GM23338 (cell line): ENCODE measurements at regions not wholly inside any gene's neighbourhood (a gene's known extent, or its start where the extent isn't known, plus 50 kb on each side); places are given as distances from the start of the nearest gene placed in this dataset.

Experiments
- ATAC-seq: fragments of 200-7000 bp; cut with Tn5 transposase; 3 replicates; pipeline ENCODE4 v1.9.1; 2020
- DNase-seq: peaks from one replicate; pipeline ENCODE4 v3.0.0-alpha.2; 2015; ENCODE audit warnings: low spot score
- H2AFZ ChIP-seq: fragments of 200-600 bp; sonication (generic); 2 replicates; pipeline ENCODE4 v1.8.0; 2016; ENCODE audit warnings: antibody characterized with exemption, mild to moderate bottlenecking, moderate library complexity
- H3F3A ChIP-seq: fragments of 200-600 bp; sonication (generic); replicated peaks from 2 replicates; pipeline ENCODE4 v1.8.0; 2017; ENCODE audit warnings: antibody characterized with exemption, mixed run types, low read depth
- H3K27ac ChIP-seq: fragments of 200-600 bp; sonication (generic); 2 replicates; pipeline ENCODE4 v1.6.1; 2016; ENCODE audit warnings: low read depth
- H3K27me3 ChIP-seq: fragments of 200-600 bp; sonication (generic); 2 replicates; pipeline ENCODE4 v1.8.0; 2016; ENCODE audit warnings: mild to moderate bottlenecking, mixed run types, moderate library complexity; ENCODE audit not compliant: insufficient read depth
- H3K36me3 ChIP-seq: fragments of 200-600 bp; sonication (generic); 2 replicates; pipeline ENCODE4 v1.8.0; 2016; ENCODE audit warnings: mild to moderate bottlenecking; ENCODE audit not compliant: insufficient read depth
- H3K4me1 ChIP-seq: fragments of 200-600 bp; sonication (generic); 2 replicates; pipeline ENCODE4 v1.8.0; 2016; ENCODE audit warnings: mild to moderate bottlenecking, moderate library complexity; ENCODE audit not compliant: insufficient read depth
- H3K4me2 ChIP-seq: fragments of 200-600 bp; sonication (generic); 2 replicates; pipeline ENCODE4 v1.7.1; 2017; ENCODE audit warnings: mixed run types
- H3K4me3 ChIP-seq: fragments of 200-600 bp; sonication (generic); 2 replicates; pipeline ENCODE4 v1.6.1; 2016; ENCODE audit warnings: mixed run types
- H3K79me2 ChIP-seq: fragments of 200-600 bp; sonication (generic); replicated peaks from 2 replicates; pipeline ENCODE4 v1.8.0; 2017; ENCODE audit warnings: mild to moderate bottlenecking; ENCODE audit not compliant: insufficient read depth
- H3K9me2 ChIP-seq: fragments of 200-600 bp; sonication (generic); 2 replicates; pipeline ENCODE4 v1.8.0; 2017; ENCODE audit not compliant: insufficient read depth
- H4K20me1 ChIP-seq: fragments of 200-600 bp; sonication (generic); replicated peaks from 2 replicates; pipeline ENCODE4 v1.8.0; 2017; ENCODE audit warnings: mild to moderate bottlenecking; ENCODE audit not compliant: insufficient read depth
- H3K27ac Mint-ChIP-seq: 2 replicates; pipeline ENCODE4 v1.8.0; 2020; ENCODE audit warnings: inconsistent platforms, mild to moderate bottlenecking, moderate library complexity, mixed read lengths
- H3K27me3 Mint-ChIP-seq: 3 replicates; pipeline ENCODE4 v1.8.0; 2022; ENCODE audit warnings: low read depth, mild to moderate bottlenecking, moderate library complexity, mixed read lengths, inconsistent platforms; ENCODE audit not compliant: insufficient read depth, poor library complexity
- H3K36me3 Mint-ChIP-seq: 3 replicates; pipeline ENCODE4 v1.8.0; 2021; ENCODE audit warnings: low read depth, mild to moderate bottlenecking, inconsistent platforms, moderate library complexity, mixed read lengths
- H3K4me1 Mint-ChIP-seq: 3 replicates; pipeline ENCODE4 v1.8.0; 2020; ENCODE audit warnings: mild to moderate bottlenecking, inconsistent platforms, mixed read lengths
- H3K4me3 Mint-ChIP-seq: 3 replicates; pipeline ENCODE4 v1.8.0; 2021; ENCODE audit warnings: moderate library complexity, mild to moderate bottlenecking, inconsistent platforms, mixed read lengths
- H3K9me3 Mint-ChIP-seq: 3 replicates; pipeline ENCODE4 v1.8.0; 2020; ENCODE audit warnings: moderate library complexity, mild to moderate bottlenecking, inconsistent platforms, mixed read lengths
- CREB1 ChIP-seq: fragments of 250-450 bp; sonication (Bioruptor Pico); IDR thresholded peaks from 2 replicates; pipeline ENCODE4 v1.5.0; 2020; ENCODE audit warnings: low read depth, mild to moderate bottlenecking, moderate library complexity
- EZH2 ChIP-seq: fragments of 200-600 bp; sonication (generic); IDR thresholded peaks from one replicate; pipeline ENCODE4 v1.8.0; 2017; ENCODE audit warnings: antibody characterized with exemption, mild to moderate bottlenecking, low read depth; ENCODE audit not compliant: unreplicated experiment
- EZH2phosphoT487 ChIP-seq: fragments of 200-600 bp; sonication (generic); IDR thresholded peaks from one replicate; pipeline ENCODE4 v1.8.1; 2018; ENCODE audit warnings: antibody characterized with exemption; ENCODE audit not compliant: unreplicated experiment
- JUNB ChIP-seq: IDR thresholded peaks from one replicate; pipeline ENCODE4 v1.6.1; 2016; ENCODE audit warnings: antibody characterized with exemption; ENCODE audit not compliant: unreplicated experiment
- NANOG ChIP-seq: IDR thresholded peaks from 2 replicates; pipeline ENCODE4 v1.6.1; 2016; ENCODE audit warnings: antibody characterized with exemption, borderline replicate concordance
- POLR2AphosphoS5 ChIP-seq: IDR thresholded peaks from 2 replicates; pipeline ENCODE4 v1.6.1; 2016; ENCODE audit warnings: antibody characterized with exemption, low read depth
- STAT1 ChIP-seq: IDR thresholded peaks from one replicate; pipeline ENCODE4 v1.6.1; 2016; ENCODE audit warnings: antibody characterized with exemption; ENCODE audit not compliant: unreplicated experiment
- ZNF114 ChIP-seq: fragments of 250-450 bp; sonication (Bioruptor Pico); IDR thresholded peaks from 2 replicates; pipeline ENCODE4 v1.5.0; 2020; ENCODE audit warnings: mild to moderate bottlenecking, moderate library complexity
- ZNF331 ChIP-seq: fragments of 250-450 bp; sonication (Bioruptor Pico); IDR thresholded peaks from 2 replicates; pipeline ENCODE4 v1.5.0; 2020; ENCODE audit warnings: low read depth, mild to moderate bottlenecking, moderate library complexity
- TF ChIP-seq, protein P1 (sequence below), 2 experiments: fragments of 200-600 bp in 1 of 2; sonication (generic) in 1 of 2; conservative IDR thresholded peaks; 2 replicates each; pipeline versions ENCODE4 v1.5.1 to v1.6.1; 2016 to 2017; ENCODE audit warnings: antibody characterized with exemption in 2 of 2, low read depth in 2 of 2, mild to moderate bottlenecking in 2 of 2, moderate library complexity in 1 of 2
- TF ChIP-seq, protein P2 (sequence below): fragments of 250-450 bp; sonication (Bioruptor Pico); IDR thresholded peaks from 2 replicates; pipeline ENCODE4 v1.5.0; 2020; ENCODE audit warnings: mild to moderate bottlenecking, moderate library complexity
- TF ChIP-seq, protein P3 (sequence below): IDR thresholded peaks from one replicate; pipeline ENCODE4 v1.6.1; 2018; ENCODE audit warnings: antibody characterized with exemption; ENCODE audit not compliant: unreplicated experiment
- TF ChIP-seq, protein P4 (sequence below): IDR thresholded peaks from 2 replicates; pipeline ENCODE4 v1.6.1; 2016; ENCODE audit warnings: antibody characterized with exemption

GRCh38 chr1:19577561-19577960 is 66.5 kb upstream of the NBL1 start:
- H3K4me3 Mint-ChIP-seq = no peak overlapping the region
- Histone ChIP-seq H3K4me1 (no peaks in the 10 kb centered on the region), H3K4me3 (no peak overlapping the region), H2AFZ (no peak overlapping the region), H4K20me1 (no peaks in the 10 kb centered on the region), H3K36me3 (no peaks in the 10 kb centered on the region), H3K4me2 (no peak overlapping the region), H3K27ac (no peak overlapping the region), H3K9me2 (no peaks in the 10 kb centered on the region), H3K79me2 (no peaks in the 10 kb centered on the region), H3F3A (no peaks in the 10 kb centered on the region), H3K27me3 (no peaks in the 10 kb centered on the region)
- ATAC-seq = no peak
- no peak overlapping the region for H3K27ac Mint-ChIP-seq
- no peaks in the 10 kb centered on the region; the same call in 2 of the 3 replicates for H3K4me1 Mint-ChIP-seq
- no peak for DNase-seq
- TF ChIP-seq JUNB = no peak
- TF ChIP-seq ZNF331 (CRISPR knock-in tag) = no peak
- TF ChIP-seq EZH2phosphoT487 = no peak
- TF ChIP-seq, protein P1, sequence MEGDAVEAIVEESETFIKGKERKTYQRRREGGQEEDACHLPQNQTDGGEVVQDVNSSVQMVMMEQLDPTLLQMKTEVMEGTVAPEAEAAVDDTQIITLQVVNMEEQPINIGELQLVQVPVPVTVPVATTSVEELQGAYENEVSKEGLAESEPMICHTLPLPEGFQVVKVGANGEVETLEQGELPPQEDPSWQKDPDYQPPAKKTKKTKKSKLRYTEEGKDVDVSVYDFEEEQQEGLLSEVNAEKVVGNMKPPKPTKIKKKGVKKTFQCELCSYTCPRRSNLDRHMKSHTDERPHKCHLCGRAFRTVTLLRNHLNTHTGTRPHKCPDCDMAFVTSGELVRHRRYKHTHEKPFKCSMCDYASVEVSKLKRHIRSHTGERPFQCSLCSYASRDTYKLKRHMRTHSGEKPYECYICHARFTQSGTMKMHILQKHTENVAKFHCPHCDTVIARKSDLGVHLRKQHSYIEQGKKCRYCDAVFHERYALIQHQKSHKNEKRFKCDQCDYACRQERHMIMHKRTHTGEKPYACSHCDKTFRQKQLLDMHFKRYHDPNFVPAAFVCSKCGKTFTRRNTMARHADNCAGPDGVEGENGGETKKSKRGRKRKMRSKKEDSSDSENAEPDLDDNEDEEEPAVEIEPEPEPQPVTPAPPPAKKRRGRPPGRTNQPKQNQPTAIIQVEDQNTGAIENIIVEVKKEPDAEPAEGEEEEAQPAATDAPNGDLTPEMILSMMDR (conservative IDR thresholded peaks at IDR 0.05; ENCODE audit: low read depth in 2 of 2) = no peak
- TF ChIP-seq STAT1 = no peak
- TF ChIP-seq, protein P2, sequence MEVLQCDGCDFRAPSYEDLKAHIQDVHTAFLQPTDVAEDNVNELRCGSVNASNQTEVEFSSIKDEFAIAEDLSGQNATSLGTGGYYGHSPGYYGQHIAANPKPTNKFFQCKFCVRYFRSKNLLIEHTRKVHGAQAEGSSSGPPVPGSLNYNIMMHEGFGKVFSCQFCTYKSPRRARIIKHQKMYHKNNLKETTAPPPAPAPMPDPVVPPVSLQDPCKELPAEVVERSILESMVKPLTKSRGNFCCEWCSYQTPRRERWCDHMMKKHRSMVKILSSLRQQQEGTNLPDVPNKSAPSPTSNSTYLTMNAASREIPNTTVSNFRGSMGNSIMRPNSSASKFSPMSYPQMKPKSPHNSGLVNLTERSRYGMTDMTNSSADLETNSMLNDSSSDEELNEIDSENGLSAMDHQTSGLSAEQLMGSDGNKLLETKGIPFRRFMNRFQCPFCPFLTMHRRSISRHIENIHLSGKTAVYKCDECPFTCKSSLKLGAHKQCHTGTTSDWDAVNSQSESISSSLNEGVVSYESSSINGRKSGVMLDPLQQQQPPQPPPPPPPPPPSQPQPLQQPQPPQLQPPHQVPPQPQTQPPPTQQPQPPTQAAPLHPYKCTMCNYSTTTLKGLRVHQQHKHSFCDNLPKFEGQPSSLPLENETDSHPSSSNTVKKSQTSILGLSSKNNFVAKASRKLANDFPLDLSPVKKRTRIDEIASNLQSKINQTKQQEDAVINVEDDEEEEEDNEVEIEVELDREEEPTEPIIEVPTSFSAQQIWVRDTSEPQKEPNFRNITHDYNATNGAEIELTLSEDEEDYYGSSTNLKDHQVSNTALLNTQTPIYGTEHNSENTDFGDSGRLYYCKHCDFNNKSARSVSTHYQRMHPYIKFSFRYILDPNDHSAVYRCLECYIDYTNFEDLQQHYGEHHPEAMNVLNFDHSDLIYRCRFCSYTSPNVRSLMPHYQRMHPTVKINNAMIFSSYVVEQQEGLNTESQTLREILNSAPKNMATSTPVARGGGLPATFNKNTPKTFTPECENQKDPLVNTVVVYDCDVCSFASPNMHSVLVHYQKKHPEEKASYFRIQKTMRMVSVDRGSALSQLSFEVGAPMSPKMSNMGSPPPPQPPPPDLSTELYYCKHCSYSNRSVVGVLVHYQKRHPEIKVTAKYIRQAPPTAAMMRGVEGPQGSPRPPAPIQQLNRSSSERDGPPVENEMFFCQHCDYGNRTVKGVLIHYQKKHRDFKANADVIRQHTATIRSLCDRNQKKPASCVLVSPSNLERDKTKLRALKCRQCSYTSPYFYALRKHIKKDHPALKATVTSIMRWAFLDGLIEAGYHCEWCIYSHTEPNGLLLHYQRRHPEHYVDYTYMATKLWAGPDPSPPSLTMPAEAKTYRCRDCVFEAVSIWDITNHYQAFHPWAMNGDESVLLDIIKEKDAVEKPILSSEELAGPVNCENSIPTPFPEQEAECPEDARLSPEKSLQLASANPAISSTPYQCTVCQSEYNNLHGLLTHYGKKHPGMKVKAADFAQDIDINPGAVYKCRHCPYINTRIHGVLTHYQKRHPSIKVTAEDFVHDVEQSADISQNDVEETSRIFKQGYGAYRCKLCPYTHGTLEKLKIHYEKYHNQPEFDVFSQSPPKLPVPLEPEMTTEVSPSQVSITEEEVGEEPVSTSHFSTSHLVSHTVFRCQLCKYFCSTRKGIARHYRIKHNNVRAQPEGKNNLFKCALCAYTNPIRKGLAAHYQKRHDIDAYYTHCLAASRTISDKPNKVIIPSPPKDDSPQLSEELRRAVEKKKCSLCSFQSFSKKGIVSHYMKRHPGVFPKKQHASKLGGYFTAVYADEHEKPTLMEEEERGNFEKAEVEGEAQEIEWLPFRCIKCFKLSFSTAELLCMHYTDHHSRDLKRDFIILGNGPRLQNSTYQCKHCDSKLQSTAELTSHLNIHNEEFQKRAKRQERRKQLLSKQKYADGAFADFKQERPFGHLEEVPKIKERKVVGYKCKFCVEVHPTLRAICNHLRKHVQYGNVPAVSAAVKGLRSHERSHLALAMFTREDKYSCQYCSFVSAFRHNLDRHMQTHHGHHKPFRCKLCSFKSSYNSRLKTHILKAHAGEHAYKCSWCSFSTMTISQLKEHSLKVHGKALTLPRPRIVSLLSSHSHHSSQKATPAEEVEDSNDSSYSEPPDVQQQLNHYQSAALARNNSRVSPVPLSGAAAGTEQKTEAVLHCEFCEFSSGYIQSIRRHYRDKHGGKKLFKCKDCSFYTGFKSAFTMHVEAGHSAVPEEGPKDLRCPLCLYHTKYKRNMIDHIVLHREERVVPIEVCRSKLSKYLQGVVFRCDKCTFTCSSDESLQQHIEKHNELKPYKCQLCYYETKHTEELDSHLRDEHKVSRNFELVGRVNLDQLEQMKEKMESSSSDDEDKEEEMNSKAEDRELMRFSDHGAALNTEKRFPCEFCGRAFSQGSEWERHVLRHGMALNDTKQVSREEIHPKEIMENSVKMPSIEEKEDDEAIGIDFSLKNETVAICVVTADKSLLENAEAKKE (CRISPR knock-in tag) = no peak
- TF ChIP-seq, protein P3, sequence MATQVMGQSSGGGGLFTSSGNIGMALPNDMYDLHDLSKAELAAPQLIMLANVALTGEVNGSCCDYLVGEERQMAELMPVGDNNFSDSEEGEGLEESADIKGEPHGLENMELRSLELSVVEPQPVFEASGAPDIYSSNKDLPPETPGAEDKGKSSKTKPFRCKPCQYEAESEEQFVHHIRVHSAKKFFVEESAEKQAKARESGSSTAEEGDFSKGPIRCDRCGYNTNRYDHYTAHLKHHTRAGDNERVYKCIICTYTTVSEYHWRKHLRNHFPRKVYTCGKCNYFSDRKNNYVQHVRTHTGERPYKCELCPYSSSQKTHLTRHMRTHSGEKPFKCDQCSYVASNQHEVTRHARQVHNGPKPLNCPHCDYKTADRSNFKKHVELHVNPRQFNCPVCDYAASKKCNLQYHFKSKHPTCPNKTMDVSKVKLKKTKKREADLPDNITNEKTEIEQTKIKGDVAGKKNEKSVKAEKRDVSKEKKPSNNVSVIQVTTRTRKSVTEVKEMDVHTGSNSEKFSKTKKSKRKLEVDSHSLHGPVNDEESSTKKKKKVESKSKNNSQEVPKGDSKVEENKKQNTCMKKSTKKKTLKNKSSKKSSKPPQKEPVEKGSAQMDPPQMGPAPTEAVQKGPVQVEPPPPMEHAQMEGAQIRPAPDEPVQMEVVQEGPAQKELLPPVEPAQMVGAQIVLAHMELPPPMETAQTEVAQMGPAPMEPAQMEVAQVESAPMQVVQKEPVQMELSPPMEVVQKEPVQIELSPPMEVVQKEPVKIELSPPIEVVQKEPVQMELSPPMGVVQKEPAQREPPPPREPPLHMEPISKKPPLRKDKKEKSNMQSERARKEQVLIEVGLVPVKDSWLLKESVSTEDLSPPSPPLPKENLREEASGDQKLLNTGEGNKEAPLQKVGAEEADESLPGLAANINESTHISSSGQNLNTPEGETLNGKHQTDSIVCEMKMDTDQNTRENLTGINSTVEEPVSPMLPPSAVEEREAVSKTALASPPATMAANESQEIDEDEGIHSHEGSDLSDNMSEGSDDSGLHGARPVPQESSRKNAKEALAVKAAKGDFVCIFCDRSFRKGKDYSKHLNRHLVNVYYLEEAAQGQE = no peak
- no peak for TF ChIP-seq POLR2AphosphoS5
- TF ChIP-seq NANOG = no peak
- TF ChIP-seq, protein P4, sequence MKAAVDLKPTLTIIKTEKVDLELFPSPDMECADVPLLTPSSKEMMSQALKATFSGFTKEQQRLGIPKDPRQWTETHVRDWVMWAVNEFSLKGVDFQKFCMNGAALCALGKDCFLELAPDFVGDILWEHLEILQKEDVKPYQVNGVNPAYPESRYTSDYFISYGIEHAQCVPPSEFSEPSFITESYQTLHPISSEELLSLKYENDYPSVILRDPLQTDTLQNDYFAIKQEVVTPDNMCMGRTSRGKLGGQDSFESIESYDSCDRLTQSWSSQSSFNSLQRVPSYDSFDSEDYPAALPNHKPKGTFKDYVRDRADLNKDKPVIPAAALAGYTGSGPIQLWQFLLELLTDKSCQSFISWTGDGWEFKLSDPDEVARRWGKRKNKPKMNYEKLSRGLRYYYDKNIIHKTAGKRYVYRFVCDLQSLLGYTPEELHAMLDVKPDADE = no peak
- TF ChIP-seq ZNF114 (CRISPR knock-in tag) = no peak
- no peak for TF ChIP-seq EZH2
- TF ChIP-seq CREB1 = no peak
- H3K36me3 Mint-ChIP-seq = no peaks in the 10 kb centered on the region
- peaks cover 2% of the 10 kb centered on the region for H3K27me3 Mint-ChIP-seq
- no peaks in the 10 kb centered on the region for H3K9me3 Mint-ChIP-seq
